Type B pancreatic cell (in vitro differentiated cells): ENCODE measurements at regions not wholly inside any gene's neighbourhood (a gene's known extent, or its start where the extent isn't known, plus 50 kb on each side); places are given as distances from the start of the nearest gene placed in this dataset.
"Not testable (repeated sequence)": the region's sequence is repeated elsewhere in the genome, so short reads cannot be mapped to it uniquely, and the experiment has no call there.

Source experiments
- DNase-seq: peaks from one replicate; pipeline ENCODE4 v3.0.0; 2021; ENCODE audit warnings: mixed read lengths; ENCODE audit not compliant: unreplicated experiment; ENCODE audit errors: extremely low spot score
- H3K27ac Mint-ChIP-seq: 2 replicates; pipeline ENCODE4 v1.8.0; 2021; ENCODE audit warnings: mild to moderate bottlenecking, mixed read lengths
- H3K27me3 Mint-ChIP-seq: 2 replicates; pipeline ENCODE4 v1.8.0; 2021; ENCODE audit warnings: mixed read lengths
- H3K36me3 Mint-ChIP-seq: 2 replicates; pipeline ENCODE4 v1.8.0; 2021; ENCODE audit warnings: mixed read lengths
- H3K4me1 Mint-ChIP-seq: one replicate; pipeline ENCODE4 v1.8.0; 2021; ENCODE audit warnings: mixed read lengths; ENCODE audit not compliant: unreplicated experiment
- H3K4me3 Mint-ChIP-seq: 2 replicates; pipeline ENCODE4 v1.8.0; 2021; ENCODE audit warnings: mild to moderate bottlenecking, mixed read lengths
- H3K9me3 Mint-ChIP-seq: 2 replicates; pipeline ENCODE4 v1.8.0; 2021; ENCODE audit warnings: mixed read lengths
- CTCF ChIP-seq: fragments of 200-600 bp; sonication (generic); conservative IDR thresholded peaks from 2 replicates; pipeline ENCODE4 v1.5.0; 2021; ENCODE audit warnings: antibody characterized with exemption, mild to moderate bottlenecking

- no peak for DNase-seq
- Mint-ChIP-seq H3K27me3 (no peaks in the 10 kb centered on the region), H3K4me1 (no peaks in the 10 kb centered on the region), H3K27ac (no peak overlapping the region), H3K4me3 (no peak overlapping the region), H3K36me3 (no peaks in the 10 kb centered on the region), H3K9me3 (peaks cover 4% of the 10 kb centered on the region)
- no peak for TF ChIP-seq CTCF
Observed at GRCh38 chr3:98692787-98693473, 70.2 kb upstream of the ST3GAL6 start.

- Mint-ChIP-seq H3K27ac (no peak overlapping the region), H3K27me3 (no peaks in the 10 kb centered on the region), H3K4me3 (no peak overlapping the region), H3K36me3 (no peaks in the 10 kb centered on the region), H3K4me1 (no peaks in the 10 kb centered on the region), H3K9me3 (peaks cover 4% of the 10 kb centered on the region)
- no peak for DNase-seq
- no peak for TF ChIP-seq CTCF
Observed at GRCh38 chr3:98695796-98696195, 67.3 kb upstream of the ST3GAL6 start.

- H3K4me1 Mint-ChIP-seq, H3K27ac Mint-ChIP-seq, DNase-seq, H3K36me3 Mint-ChIP-seq, H3K9me3 Mint-ChIP-seq, H3K27me3 Mint-ChIP-seq, H3K4me3 Mint-ChIP-seq: not testable (repeated sequence)
Observed at GRCh38 chr3:98696296-98696695, 66.8 kb upstream of the ST3GAL6 start.

GRCh38 chr3:98697225-98697624, 65.9 kb upstream of the ST3GAL6 start:
- H3K4me3 Mint-ChIP-seq = no peak overlapping the region
- H3K4me1 Mint-ChIP-seq = no peaks in the 10 kb centered on the region
- no peak for TF ChIP-seq CTCF
- DNase-seq = no peak
- H3K27ac Mint-ChIP-seq = no peak overlapping the region
- no peaks in the 10 kb centered on the region for H3K27me3 Mint-ChIP-seq
- H3K9me3 Mint-ChIP-seq = peaks cover 4% of the 10 kb centered on the region
- H3K36me3 Mint-ChIP-seq = no peaks in the 10 kb centered on the region

- Mint-ChIP-seq H3K27ac (no peak overlapping the region), H3K27me3 (no peaks in the 10 kb centered on the region)
- TF ChIP-seq CTCF = no peak
Observed at GRCh38 chr3:98699132-98699531, 64.0 kb upstream of the ST3GAL6 start.

GRCh38 chr3:98701071-98701675, 62.0 kb upstream of the ST3GAL6 start:
- no peak overlapping the region for H3K4me3 Mint-ChIP-seq
- no peaks in the 10 kb centered on the region for H3K9me3 Mint-ChIP-seq
- H3K27ac Mint-ChIP-seq = no peak overlapping the region
- TF ChIP-seq CTCF = no peak
- no peaks in the 10 kb centered on the region for H3K4me1 Mint-ChIP-seq
- no peak for DNase-seq
- no peaks in the 10 kb centered on the region for H3K36me3 Mint-ChIP-seq
- no peaks in the 10 kb centered on the region for H3K27me3 Mint-ChIP-seq

More at GRCh38 chr3:98699132-98699531, 64.0 kb upstream of the ST3GAL6 start:
- no peak for DNase-seq
- no peak overlapping the region for H3K4me3 Mint-ChIP-seq
- peaks cover 4% of the 10 kb centered on the region for H3K9me3 Mint-ChIP-seq
- H3K36me3 Mint-ChIP-seq = no peaks in the 10 kb centered on the region
- H3K4me1 Mint-ChIP-seq = no peaks in the 10 kb centered on the region
